GM12875 (cell line): ENCODE measurements at regions not wholly inside any gene's neighbourhood (a gene's known extent, or its start where the extent isn't known, plus 50 kb on each side); places are given as distances from the start of the nearest gene placed in this dataset.

Experiments used
- H3K4me3 ChIP-seq: one replicate; pipeline ENCODE4 v1.5.1; 2011; ENCODE audit warnings: low read depth, low read length, control low read depth
- CTCF ChIP-seq: IDR thresholded peaks from 2 replicates; pipeline ENCODE4 v1.5.1; 2011; ENCODE audit warnings: low read depth, mild to moderate bottlenecking, control low read depth, inconsistent platforms, low read length, moderate library complexity, borderline replicate concordance; ENCODE audit not compliant: insufficient read depth

GRCh38 chr6:168825226-168826077 is 384.5 kb downstream of the SMOC2 start:
- TF ChIP-seq CTCF = no peak
- H3K4me3 ChIP-seq = no peak overlapping the region

GRCh38 chr6:168823397-168824212 is 382.6 kb downstream of the SMOC2 start:
- no peak for TF ChIP-seq CTCF
- H3K4me3 ChIP-seq = no peak overlapping the region

- TF ChIP-seq CTCF = no peak
- no peak overlapping the region for H3K4me3 ChIP-seq
Measured at GRCh38 chr6:168822376-168822775, 381.4 kb downstream of the SMOC2 start.

- H3K4me3 ChIP-seq = no peak overlapping the region
- TF ChIP-seq CTCF = no peak
Measured at GRCh38 chr6:168819546-168819945, 378.6 kb downstream of the SMOC2 start.

- TF ChIP-seq CTCF = no peak
- no peak overlapping the region for H3K4me3 ChIP-seq
Measured at GRCh38 chr6:168817558-168818159, 376.7 kb downstream of the SMOC2 start.

- no peak for TF ChIP-seq CTCF
- H3K4me3 ChIP-seq = no peak overlapping the region
Measured at GRCh38 chr6:168815229-168815628, 374.2 kb downstream of the SMOC2 start.
